Chondrocyte (in vitro differentiated cells): ENCODE measurements at regions not wholly inside any gene's neighbourhood (a gene's known extent, or its start where the extent isn't known, plus 50 kb on each side); places are given as distances from the start of the nearest gene placed in this dataset.

Source experiments
- DNase-seq: peaks from one replicate; pipeline ENCODE4 v3.0.0; 2021; ENCODE audit warnings: mixed read lengths, low spot score
- H3K27ac Mint-ChIP-seq: one replicate; pipeline ENCODE4 v1.8.0; 2021; ENCODE audit warnings: mild to moderate bottlenecking, moderate library complexity, mixed read lengths; ENCODE audit not compliant: unreplicated experiment
- H3K27me3 Mint-ChIP-seq: 2 replicates; pipeline ENCODE4 v1.8.0; 2021; ENCODE audit warnings: low read depth, mixed read lengths
- H3K36me3 Mint-ChIP-seq: 2 replicates; pipeline ENCODE4 v1.8.0; 2021; ENCODE audit warnings: low read depth, mixed read lengths
- H3K4me1 Mint-ChIP-seq: 2 replicates; pipeline ENCODE4 v1.8.0; 2021; ENCODE audit warnings: low read depth, mild to moderate bottlenecking, mixed read lengths
- H3K4me3 Mint-ChIP-seq: one replicate; pipeline ENCODE4 v1.8.0; 2021; ENCODE audit warnings: mild to moderate bottlenecking, moderate library complexity, mixed read lengths; ENCODE audit not compliant: unreplicated experiment
- H3K9me3 Mint-ChIP-seq: 2 replicates; pipeline ENCODE4 v1.8.0; 2021; ENCODE audit warnings: low read depth, mixed read lengths
- CTCF ChIP-seq: fragments of 200-600 bp; sonication (generic); IDR thresholded peaks from 2 replicates; pipeline ENCODE4 v1.5.0; 2021; ENCODE audit warnings: antibody characterized with exemption, mild to moderate bottlenecking, moderate library complexity

GRCh38 chr3:159841766-159842165 lies 146.9 kb upstream of the IL12A start:
- Mint-ChIP-seq H3K27ac (no peak overlapping the region), H3K4me1 (peaks cover 76% of the 10 kb centered on the region), H3K4me3 (no peak overlapping the region), H3K9me3 (no peaks in the 10 kb centered on the region), H3K36me3 (no peaks in the 10 kb centered on the region), H3K27me3 (no peaks in the 10 kb centered on the region)
- DNase-seq = no peak
- TF ChIP-seq CTCF = no peak

GRCh38 chr3:159843840-159844730 lies 144.6 kb upstream of the IL12A start:
- no peak for TF ChIP-seq CTCF
- Mint-ChIP-seq H3K4me1 (peaks cover 72% of the 10 kb centered on the region), H3K27me3 (no peaks in the 10 kb centered on the region), H3K4me3 (no peak overlapping the region), H3K27ac (peak overlapping the region; percentile 91), H3K9me3 (no peaks in the 10 kb centered on the region), H3K36me3 (no peaks in the 10 kb centered on the region)
- DNase-seq = no peak

GRCh38 chr3:159844801-159845261 lies 143.8 kb upstream of the IL12A start:
- DNase-seq = no peak
- Mint-ChIP-seq H3K27me3 (no peaks in the 10 kb centered on the region), H3K4me3 (peak overlapping the region; percentile 10), H3K4me1 (peaks cover 65% of the 10 kb centered on the region), H3K36me3 (no peaks in the 10 kb centered on the region), H3K27ac (peak overlapping the region; percentile 91), H3K9me3 (no peaks in the 10 kb centered on the region)
- TF ChIP-seq CTCF = no peak

GRCh38 chr3:159845737-159846136 lies 142.9 kb upstream of the IL12A start:
- H3K4me1 Mint-ChIP-seq = peaks cover 60% of the 10 kb centered on the region
- peak overlapping the region; percentile 91 for H3K27ac Mint-ChIP-seq
- H3K27me3 Mint-ChIP-seq = no peaks in the 10 kb centered on the region
- no peaks in the 10 kb centered on the region for H3K9me3 Mint-ChIP-seq
- no peak for DNase-seq
- no peak overlapping the region for H3K4me3 Mint-ChIP-seq
- no peak for TF ChIP-seq CTCF
- H3K36me3 Mint-ChIP-seq = no peaks in the 10 kb centered on the region

GRCh38 chr3:159846255-159846654 lies 142.4 kb upstream of the IL12A start:
- H3K36me3 Mint-ChIP-seq = no peaks in the 10 kb centered on the region
- no peaks in the 10 kb centered on the region for H3K27me3 Mint-ChIP-seq
- H3K9me3 Mint-ChIP-seq = no peaks in the 10 kb centered on the region
- peak overlapping the region; percentile 64 for H3K27ac Mint-ChIP-seq
- no peak for TF ChIP-seq CTCF
- H3K4me3 Mint-ChIP-seq = no peak overlapping the region
- no peak for DNase-seq
- H3K4me1 Mint-ChIP-seq = peaks cover 55% of the 10 kb centered on the region
